Hypothalamus (tissue), 51 donors: ENCODE measurements at regions not wholly inside any gene's neighbourhood (a gene's known extent, or its start where the extent isn't known, plus 50 kb on each side); places are given as distances from the start of the nearest gene placed in this dataset.

ENCODE experiments used
- DNase-seq, 51 donors: peaks; one replicate each; lab custom pipeline; 2025; lab: John Stamatoyannopoulos, UW

GRCh38 chr10:117710181-117710798 lies 167.7 kb downstream of the EMX2 start:
- DNase-seq: no peak

GRCh38 chr10:117716889-117717288 lies 174.3 kb downstream of the EMX2 start:
- no peak for DNase-seq

DNA sequence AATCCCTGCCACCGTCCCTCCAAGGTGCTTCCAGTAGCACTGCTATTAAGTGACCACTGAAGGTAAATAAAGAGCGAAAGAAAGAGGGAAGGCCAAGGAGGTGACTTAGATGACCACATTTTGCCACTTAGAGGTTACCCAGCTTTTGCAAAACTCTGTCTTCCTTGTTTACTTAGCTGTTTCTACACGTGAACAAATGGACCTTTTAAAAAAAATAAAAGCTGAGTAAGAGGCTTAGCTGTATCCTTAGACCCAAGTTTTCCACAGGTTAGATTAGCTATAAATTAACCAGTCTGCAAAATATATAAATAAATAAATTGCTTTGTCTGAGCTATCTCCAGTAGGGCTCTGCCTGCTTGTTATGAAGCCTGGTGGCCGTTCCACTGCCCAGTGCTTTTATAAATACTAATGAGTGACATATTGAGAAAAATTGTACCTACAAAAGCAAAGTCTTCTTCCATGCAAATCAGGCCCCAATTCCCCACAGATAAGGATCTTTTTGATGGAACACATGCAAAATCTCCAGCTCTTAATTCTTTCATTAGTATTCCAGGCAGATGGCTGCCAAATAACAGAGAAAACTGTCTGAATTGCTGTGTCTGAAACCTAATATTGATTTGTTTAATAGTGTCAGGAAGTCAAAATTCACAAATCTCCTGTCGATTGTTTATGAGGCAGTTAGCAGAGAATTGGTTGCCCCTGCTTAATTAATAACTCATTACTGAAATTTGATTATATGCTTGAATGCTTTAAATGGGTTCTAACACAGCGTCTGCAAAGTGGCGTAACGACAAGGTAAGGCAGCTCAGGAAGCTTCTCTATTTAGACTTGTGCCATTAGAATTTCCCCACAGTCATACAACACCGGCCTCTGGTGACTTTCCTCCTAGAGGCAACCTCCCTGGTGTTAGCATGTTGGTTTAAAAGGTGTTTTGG lies 176.7 kb downstream of the EMX2 start:
- no peak for DNase-seq

DNA sequence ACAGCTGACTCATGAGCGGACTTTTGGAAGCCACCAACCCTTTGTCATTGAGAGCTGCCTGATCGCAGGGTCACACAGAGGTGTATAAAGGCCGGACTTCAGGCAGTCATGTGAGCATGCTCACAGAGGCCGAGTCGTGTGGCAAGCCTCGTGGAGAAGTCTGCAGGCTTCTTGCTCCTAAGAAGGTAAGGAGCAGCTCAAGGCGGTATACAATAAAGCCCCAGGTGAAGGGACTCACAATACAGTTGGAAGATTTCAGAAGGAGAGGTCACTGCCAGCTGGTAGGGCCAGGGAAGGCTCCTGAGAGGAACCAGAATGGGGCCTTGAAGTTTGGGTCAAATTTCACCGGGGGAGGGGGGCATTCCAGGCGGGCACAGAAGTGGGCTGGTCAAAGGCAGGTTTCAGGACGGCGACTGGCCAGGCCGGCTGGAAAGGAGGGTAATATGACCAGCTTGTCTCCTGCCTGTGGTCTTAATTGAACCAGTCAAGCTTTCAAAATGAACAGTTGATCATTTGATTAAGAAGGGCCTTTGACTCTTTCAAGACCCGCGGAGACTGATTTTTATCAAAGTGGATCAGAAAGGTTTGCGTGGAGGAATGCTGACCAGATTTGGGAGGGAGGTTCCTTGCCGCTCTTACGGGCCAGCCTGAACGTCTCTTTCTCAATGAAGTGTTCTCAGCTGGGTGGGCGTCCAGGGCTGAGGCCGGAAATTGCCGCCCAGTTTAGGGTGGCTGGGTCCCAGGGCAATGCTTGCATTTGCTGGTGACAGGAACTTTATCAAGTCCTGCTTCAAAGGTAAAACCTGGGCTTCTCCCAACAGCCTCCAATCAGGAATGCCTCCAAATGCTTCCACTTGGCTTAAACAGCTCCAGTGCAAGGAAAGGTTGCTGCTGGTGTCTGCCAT lies 178.6 kb downstream of the EMX2 start:
- DNase-seq: no peak

- no peak for DNase-seq
Observed at GRCh38 chr10:117721873-117722272, 179.3 kb downstream of the EMX2 start.

DNA sequence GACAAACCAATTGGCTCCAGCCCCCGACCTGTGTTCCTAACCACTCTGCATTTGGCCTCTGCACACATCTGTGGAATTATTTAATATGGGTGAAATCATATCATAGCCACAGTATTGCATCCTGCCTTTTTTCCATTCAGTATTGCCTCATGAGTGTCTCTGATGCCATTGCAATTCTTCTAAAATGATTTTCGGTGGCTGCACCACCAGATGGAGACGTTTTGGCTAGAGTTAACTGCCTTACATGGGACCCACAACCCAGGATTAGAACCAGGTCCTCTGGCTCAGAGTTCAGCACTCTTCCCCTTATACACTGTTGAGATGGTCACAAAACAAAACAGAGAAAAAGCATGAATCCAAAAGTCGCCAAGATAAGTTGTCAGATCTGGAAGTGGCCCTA lies 180.8 kb downstream of the EMX2 start:
- DNase-seq: no peak

GRCh38 chr10:117725993-117726392 lies 183.4 kb downstream of the EMX2 start:
- DNase-seq: no peak

GRCh38 chr10:117726596-117727295 lies 184.2 kb downstream of the EMX2 start:
- no peak for DNase-seq

DNA sequence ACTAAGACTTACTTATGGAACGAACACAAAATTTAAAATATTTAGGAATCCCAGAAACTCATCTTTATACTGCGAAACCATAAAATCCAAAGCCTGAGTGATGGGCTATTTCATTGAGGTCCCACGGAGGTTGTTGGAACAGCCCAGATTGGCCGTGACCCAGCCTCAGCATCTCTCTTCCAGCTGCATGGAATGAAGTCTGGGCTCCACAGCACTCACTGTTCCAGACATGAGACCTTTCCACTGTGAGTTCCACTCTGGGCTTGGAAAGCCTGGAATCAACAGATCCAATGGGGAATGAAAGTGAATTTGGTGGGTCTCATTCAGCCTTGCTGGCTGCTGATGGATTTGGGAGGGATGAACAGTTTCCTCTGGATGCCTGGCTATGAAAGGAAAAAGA lies 184.9 kb downstream of the EMX2 start:
- DNase-seq: no peak

DNA sequence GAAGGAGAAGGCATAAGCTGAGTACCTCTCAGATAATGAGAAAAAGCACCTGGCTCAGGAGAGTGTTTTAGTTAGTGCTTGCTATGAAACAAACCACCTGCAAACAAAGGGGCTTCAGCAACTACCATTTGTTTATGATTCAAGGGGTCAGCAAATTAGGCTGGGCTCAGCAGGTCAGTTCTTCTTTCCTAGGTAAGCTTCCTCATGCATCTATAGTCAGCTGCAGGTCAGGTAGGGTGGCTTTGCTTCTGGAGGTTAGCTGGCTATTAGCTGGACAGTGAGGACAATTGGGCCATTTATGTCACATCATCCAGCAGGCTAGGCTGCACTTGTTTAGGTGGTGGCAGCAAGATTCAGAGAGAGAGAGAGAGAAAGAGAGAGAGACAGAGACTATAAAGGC lies 185.5 kb downstream of the EMX2 start:
- no peak for DNase-seq

- DNase-seq: no peak
Observed at GRCh38 chr10:117729156-117729555, 186.6 kb downstream of the EMX2 start.

DNA sequence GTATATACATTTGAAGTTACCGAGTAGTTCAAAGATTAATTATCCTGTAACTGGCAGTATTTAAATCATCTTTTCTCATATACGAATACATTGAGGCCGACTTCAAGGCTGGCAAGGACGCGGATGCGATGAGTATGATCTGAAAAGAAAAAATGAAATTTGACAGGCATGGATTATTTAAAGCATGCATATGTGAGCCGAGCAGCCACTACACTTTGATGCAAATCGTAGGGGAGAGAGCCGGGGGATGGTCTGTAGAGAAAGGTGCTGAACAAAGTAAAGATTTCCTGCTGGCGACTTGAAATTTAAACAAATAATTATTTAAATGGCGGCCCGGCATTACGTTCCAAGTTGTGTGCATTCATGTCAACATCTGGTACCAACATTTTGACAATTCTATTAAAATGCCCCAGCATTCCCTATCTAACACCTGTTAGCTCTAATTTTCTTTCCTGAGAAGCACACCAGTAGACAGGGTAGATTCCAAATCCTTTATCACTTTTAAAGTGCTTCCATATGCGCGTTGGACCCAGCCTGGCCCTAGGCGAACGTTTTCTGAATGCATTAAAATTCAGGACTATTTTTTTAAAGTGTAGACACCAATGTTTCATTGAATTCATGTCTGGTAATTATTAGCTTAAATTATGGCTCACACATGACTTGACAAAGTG lies 188.7 kb downstream of the EMX2 start:
- no peak for DNase-seq

DNA sequence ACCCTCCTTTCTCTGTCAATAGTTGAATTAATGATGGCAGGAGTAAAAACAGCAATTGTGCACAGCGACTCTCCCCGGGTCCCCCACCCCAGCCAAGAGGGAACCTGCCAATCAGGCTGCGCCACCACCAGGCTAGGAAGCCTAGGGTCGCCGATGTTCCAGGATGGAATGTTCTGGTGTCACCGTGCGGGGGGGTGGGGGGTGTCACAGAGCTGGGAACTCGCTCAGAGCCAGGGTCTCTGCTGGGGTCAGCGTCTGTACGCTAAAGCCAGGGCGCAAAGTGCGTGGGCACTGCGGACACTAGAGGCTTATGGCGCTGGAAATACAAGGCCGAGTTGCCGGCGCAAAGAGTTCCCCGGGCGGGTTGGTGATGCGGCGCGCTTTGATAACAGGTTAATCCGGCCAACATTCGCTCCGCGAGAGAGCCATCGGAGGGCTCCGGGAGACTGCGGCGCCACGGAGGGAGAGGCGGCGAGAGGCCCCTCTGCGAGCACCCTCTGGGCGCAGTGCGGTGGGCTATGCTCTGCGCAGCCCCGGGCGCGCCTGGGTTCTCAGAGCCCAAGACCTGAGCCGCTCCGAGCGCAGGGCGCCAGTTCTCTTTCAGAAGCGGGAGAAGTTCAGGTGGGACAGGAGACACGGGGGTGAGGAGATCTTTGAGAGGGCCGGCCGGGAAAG lies 192.3 kb downstream of the EMX2 start:
- peak in 1 of 51 donors; percentile 5 for DNase-seq

- no peak for DNase-seq
Observed at GRCh38 chr10:117736655-117737054, 194.1 kb downstream of the EMX2 start.

- no peak for DNase-seq
Observed at GRCh38 chr10:117740088-117740487, 197.5 kb downstream of the EMX2 start.

DNA sequence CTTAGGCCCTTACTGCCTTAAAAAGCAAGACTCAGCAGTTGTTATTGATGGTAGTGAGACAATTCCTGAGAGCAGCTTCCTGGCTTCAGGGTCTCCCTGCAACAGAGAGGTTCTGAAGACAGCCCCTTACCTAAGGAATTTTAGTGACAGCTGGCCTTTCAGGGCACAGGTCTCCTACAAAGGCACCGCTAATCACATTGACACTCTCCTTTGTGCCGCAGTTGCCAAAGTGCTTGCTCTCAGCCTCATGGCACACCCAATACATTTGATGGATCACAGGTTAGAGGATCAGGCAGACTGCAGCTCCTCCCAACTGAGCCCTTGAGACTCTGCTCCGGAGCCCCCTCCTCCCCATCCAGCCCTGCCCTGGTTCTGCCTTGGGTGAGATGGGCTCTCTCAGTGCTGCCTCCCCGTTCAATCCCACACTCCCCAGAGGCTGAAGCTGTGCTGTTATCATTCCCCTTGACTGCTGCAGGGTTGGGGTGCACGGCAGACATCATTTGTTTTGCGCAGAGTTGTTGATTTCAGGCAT lies 198.2 kb downstream of the EMX2 start:
- DNase-seq: no peak

GRCh38 chr10:117741524-117741923 lies 199.0 kb downstream of the EMX2 start:
- DNase-seq: no peak

DNA sequence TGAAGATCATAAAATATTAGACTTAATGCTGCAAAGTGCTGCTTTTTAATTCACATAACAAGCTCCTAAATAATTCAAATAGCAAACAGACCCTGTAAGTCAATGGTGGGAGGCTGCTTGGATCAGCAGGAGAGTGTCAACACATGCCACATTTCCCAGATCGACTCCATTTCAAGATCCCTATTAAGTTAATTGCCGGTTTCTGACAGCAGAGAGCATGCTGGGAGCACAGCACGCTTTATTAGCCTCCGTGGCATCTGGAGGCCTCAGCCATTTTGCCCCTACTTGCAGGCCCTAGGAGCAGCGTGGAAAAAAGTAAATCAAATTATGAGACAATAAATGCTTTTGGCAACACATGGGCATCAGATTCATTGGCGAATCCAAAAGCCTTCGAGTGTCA lies 201.0 kb downstream of the EMX2 start:
- DNase-seq: no peak

- no peak for DNase-seq
Observed at GRCh38 chr10:117745301-117745700, 202.8 kb downstream of the EMX2 start.
